Uterus (tissue), 3 donors: ENCODE measurements at regions not wholly inside any gene's neighbourhood (a gene's known extent, or its start where the extent isn't known, plus 50 kb on each side); places are given as distances from the start of the nearest gene placed in this dataset.

Experiments
- DNase-seq, 2 donors: peaks; one replicate each; pipeline ENCODE4 v3.0.0-alpha.2; 2019 to 2020
- H3K27ac ChIP-seq, 2 donors: fragments of 200-600 bp; sonication (generic); 1 replicate in 1 of 2; 2 replicates in 1 of 2; pipeline ENCODE4 v1.5.1; 2016 to 2018
- H3K27me3 ChIP-seq, 2 donors: fragments of 200-600 bp; sonication (generic); one replicate each; pipeline ENCODE4 v1.5.1; 2018 to 2019; ENCODE audit warnings: control low read depth in 1 of 2
- H3K36me3 ChIP-seq, 2 donors: fragments of 200-600 bp; sonication (generic); one replicate each; pipeline ENCODE4 v1.5.1; 2019; ENCODE audit warnings: control low read depth in 1 of 2
- H3K4me1 ChIP-seq, 2 donors: fragments of 200-600 bp; sonication (generic); one replicate each; pipeline ENCODE4 v1.5.1; 2018 to 2019; ENCODE audit warnings: control low read depth in 1 of 2
- H3K4me3 ChIP-seq, 2 donors: fragments of 200-600 bp; sonication (generic); 1 replicate in 1 of 2; 2 replicates in 1 of 2; pipeline ENCODE4 v1.5.1; 2018 to 2019; ENCODE audit warnings: mild to moderate bottlenecking in 1 of 2
- H3K9me3 ChIP-seq, 2 donors: fragments of 200-600 bp; sonication (generic); one replicate each; pipeline ENCODE4 v1.5.1; 2019; ENCODE audit warnings: control low read depth in 1 of 2
- CTCF ChIP-seq, 4 experiments: fragments of 200-600 bp in 2 of 4; fragments of 450-650 bp in 2 of 4; sonication (generic) in 2 of 4; IDR thresholded peaks; one replicate each; pipeline ENCODE4 v1.5.1; 2016 to 2019; ENCODE audit warnings: antibody characterized with exemption in 4 of 4, mild to moderate bottlenecking in 2 of 4, moderate library complexity in 1 of 4
- POLR2A ChIP-seq, 2 donors: fragments of 450-650 bp; IDR thresholded peaks; one replicate each; pipeline ENCODE4 v1.6.1; 2016; ENCODE audit warnings: antibody characterized with exemption in 2 of 2, mild to moderate bottlenecking in 1 of 2, moderate library complexity in 1 of 2
- intact Hi-C: fragments of 100-400 bp; cut with DNase I; formaldehyde crosslinking; loops from one replicate; pipeline ENCODE4 v1.15.1; 2023; ENCODE audit warnings: low total_unique reads
- donor health status: DM: yes; HTN: yes; CAD: no.

DNA sequence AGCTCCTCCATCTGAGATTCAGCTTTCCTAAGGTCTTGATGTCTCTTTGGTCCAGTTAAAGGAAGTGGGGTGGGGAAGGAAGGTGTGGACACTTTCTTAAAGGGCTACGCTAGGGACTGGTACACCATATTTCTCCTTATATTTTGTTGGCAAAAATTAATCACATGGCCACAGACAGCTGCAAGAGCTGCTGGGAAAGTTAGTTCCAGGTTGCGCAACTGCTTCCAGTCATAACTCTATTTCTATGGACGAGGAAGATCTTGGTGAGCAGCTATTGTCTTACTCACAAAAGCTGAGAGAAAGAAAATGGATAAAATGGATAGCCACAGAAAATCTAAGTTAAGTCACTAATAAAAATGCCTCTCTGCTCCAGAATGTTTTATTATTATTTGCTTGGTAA, 60.7 kb upstream of the PPM1B start:
- Histone ChIP-seq H3K4me1 (no peaks in the 10 kb centered on the region), H3K4me3 (no peak overlapping the region), H3K27ac (no peak overlapping the region), H3K36me3 (no peaks in the 10 kb centered on the region), H3K9me3 (no peaks in the 10 kb centered on the region), H3K27me3 (no peaks in the 10 kb centered on the region)
- no peak for DNase-seq
- intact Hi-C loops: no loop called here
- TF ChIP-seq CTCF (IDR thresholded peaks at IDR 0.05) (no peak), POLR2A (IDR thresholded peaks at IDR 0.05) (no peak)

- DNase-seq: no peak
- intact Hi-C loops: no loop called here
- no peak overlapping the region for H3K4me3 ChIP-seq
- H3K9me3 ChIP-seq: no peaks in the 10 kb centered on the region
- no peaks in the 10 kb centered on the region for H3K4me1 ChIP-seq
- no peaks in the 10 kb centered on the region for H3K27me3 ChIP-seq
- H3K27ac ChIP-seq: no peak overlapping the region
- no peaks in the 10 kb centered on the region for H3K36me3 ChIP-seq
- TF ChIP-seq CTCF (IDR thresholded peaks at IDR 0.05) (no peak), POLR2A (IDR thresholded peaks at IDR 0.05) (no peak)
These were observed 59.5 kb upstream of the PPM1B start for GRCh38 chr2:44109166-44109565.

- TF ChIP-seq POLR2A (IDR thresholded peaks at IDR 0.05) (no peak), CTCF (IDR thresholded peaks at IDR 0.05) (no peak)
- H3K27me3 ChIP-seq: no peaks in the 10 kb centered on the region
- no peak overlapping the region for H3K27ac ChIP-seq
- H3K4me1 ChIP-seq: no peaks in the 10 kb centered on the region
- intact Hi-C loops: no loop called here
- no peaks in the 10 kb centered on the region for H3K9me3 ChIP-seq
- no peak for DNase-seq
- no peak overlapping the region for H3K4me3 ChIP-seq
- no peaks in the 10 kb centered on the region for H3K36me3 ChIP-seq
These were observed 58.2 kb upstream of the PPM1B start for GRCh38 chr2:44110444-44110843.

GRCh38 chr2:44112096-44112495, 56.6 kb upstream of the PPM1B start:
- Histone ChIP-seq H3K27ac (no peak overlapping the region), H3K4me3 (no peak overlapping the region), H3K27me3 (no peaks in the 10 kb centered on the region), H3K36me3 (no peaks in the 10 kb centered on the region), H3K4me1 (no peaks in the 10 kb centered on the region), H3K9me3 (no peaks in the 10 kb centered on the region)
- TF ChIP-seq CTCF (IDR thresholded peaks at IDR 0.05) (no peak), POLR2A (IDR thresholded peaks at IDR 0.05) (no peak)
- DNase-seq: no peak
- intact Hi-C loops: no loop called here

- no peaks in the 10 kb centered on the region for H3K9me3 ChIP-seq
- TF ChIP-seq POLR2A (IDR thresholded peaks at IDR 0.05) (no peak), CTCF (IDR thresholded peaks at IDR 0.05) (no peak)
- intact Hi-C loops: no loop called here
- no peak overlapping the region for H3K27ac ChIP-seq
- no peak for DNase-seq
- H3K27me3 ChIP-seq: no peaks in the 10 kb centered on the region
- no peaks in the 10 kb centered on the region for H3K36me3 ChIP-seq
- no peak overlapping the region for H3K4me3 ChIP-seq
- no peaks in the 10 kb centered on the region for H3K4me1 ChIP-seq
These were observed 52.4 kb upstream of the PPM1B start for GRCh38 chr2:44116319-44116718.
